ENCODE measurements at regions not wholly inside any gene's neighbourhood (a gene's known extent, or its start where the extent isn't known, plus 50 kb on each side); places are given as distances from the start of the nearest gene placed in this dataset.

- no peaks in the 10 kb centered on the region for H3K36me3 Mint-ChIP-seq (ENCODE audit: insufficient read depth)
- H3K27me3 Mint-ChIP-seq, result peaks cover 0 to 6% of the 10 kb centered on the region in 2 donors
- no peaks in the 10 kb centered on the region for H3K9me3 Mint-ChIP-seq
- H3K27ac Mint-ChIP-seq, result no peak overlapping the region
- no peak for DNase-seq
- H3K4me3 Mint-ChIP-seq, result no peak overlapping the region
- no peak for ATAC-seq (replicated peaks)
- peaks cover 0 to 1% of the 10 kb centered on the region in 2 donors for H3K4me1 Mint-ChIP-seq (ENCODE audit: low read depth in 2 of 2)
Measured at GRCh38 chr15:86010891-86011290, 68.8 kb upstream of the AGBL1 start.

DNA sequence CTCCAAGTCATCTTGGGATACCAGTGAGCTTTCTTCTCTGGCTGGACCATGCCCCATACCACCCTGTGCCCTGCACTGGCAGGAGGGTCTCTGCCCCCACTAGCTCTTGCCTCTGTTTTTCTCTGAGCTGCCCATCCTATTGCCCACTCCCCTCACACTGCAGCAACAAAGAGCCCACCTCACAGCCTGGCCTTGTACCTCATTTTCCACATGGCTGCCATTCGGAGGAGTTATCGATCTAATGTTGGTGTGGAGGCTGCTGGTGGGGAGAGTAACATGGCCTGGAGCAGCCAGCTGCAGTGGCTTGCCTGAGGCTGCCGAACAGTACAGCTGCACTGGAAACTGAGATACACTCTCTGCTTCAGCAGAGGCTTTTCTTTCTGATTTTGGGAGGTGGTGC lies 65.7 kb upstream of the AGBL1 start:
- no peak overlapping the region for H3K27ac Mint-ChIP-seq
- ATAC-seq (replicated peaks) (no peak), DNase-seq (no peak)
- H3K4me1 Mint-ChIP-seq (ENCODE audit: low read depth in 2 of 2), result peaks cover 0 to 1% of the 10 kb centered on the region in 2 donors
- H3K4me3 Mint-ChIP-seq, result no peak overlapping the region
- H3K9me3 Mint-ChIP-seq, result no peaks in the 10 kb centered on the region
- H3K27me3 Mint-ChIP-seq, result peaks cover 6 to 11% of the 10 kb centered on the region in 2 donors
- H3K36me3 Mint-ChIP-seq (ENCODE audit: insufficient read depth), result no peaks in the 10 kb centered on the region

- no peak overlapping the region for H3K27ac Mint-ChIP-seq
- H3K27me3 Mint-ChIP-seq, result peaks cover 18 to 26% of the 10 kb centered on the region in 2 donors
- no peak overlapping the region for H3K4me3 Mint-ChIP-seq
- DNase-seq, result no peak
- peaks cover 0 to 1% of the 10 kb centered on the region in 2 donors for H3K4me1 Mint-ChIP-seq (ENCODE audit: low read depth in 2 of 2)
- H3K9me3 Mint-ChIP-seq, result no peaks in the 10 kb centered on the region
- ATAC-seq (replicated peaks), result no peak
- H3K36me3 Mint-ChIP-seq (ENCODE audit: insufficient read depth), result no peaks in the 10 kb centered on the region
Measured at GRCh38 chr15:86016750-86017149, 62.9 kb upstream of the AGBL1 start.

DNA sequence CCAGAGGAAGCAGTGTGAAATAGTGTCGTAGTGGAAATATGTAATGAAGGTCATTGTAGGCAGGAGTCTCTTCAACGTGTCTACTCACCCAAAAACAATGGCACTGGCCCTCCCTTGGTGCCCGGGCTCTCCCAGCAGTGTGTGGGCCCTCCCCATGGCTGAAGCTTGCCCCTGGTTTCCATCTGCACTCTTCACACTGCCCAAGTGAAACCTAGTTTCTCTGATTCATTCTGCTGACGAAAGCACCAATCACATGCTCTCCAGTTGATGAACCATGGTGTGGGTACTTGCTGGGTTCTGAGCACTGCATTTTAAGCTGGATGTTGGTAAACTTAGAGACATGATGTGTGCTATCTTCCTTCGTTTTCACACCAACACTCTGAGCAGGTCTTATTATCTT lies 61.0 kb upstream of the AGBL1 start:
- ATAC-seq (replicated peaks) (no peak), DNase-seq (no peak)
- peaks cover 0 to 1% of the 10 kb centered on the region in 2 donors for H3K4me1 Mint-ChIP-seq (ENCODE audit: low read depth in 2 of 2)
- H3K27ac Mint-ChIP-seq, result no peak overlapping the region
- H3K4me3 Mint-ChIP-seq, result no peak overlapping the region
- no peaks in the 10 kb centered on the region for H3K36me3 Mint-ChIP-seq (ENCODE audit: insufficient read depth)
- peaks cover 30 to 39% of the 10 kb centered on the region in 2 donors for H3K27me3 Mint-ChIP-seq
- H3K9me3 Mint-ChIP-seq, result no peaks in the 10 kb centered on the region

- Mint-ChIP-seq H3K4me1 (ENCODE audit: low read depth in 2 of 2) (no peaks in the 10 kb centered on the region), H3K36me3 (ENCODE audit: insufficient read depth) (no peaks in the 10 kb centered on the region), H3K4me3 (no peak overlapping the region), H3K9me3 (no peaks in the 10 kb centered on the region), H3K27me3 (peaks cover 35 to 57% of the 10 kb centered on the region in 2 donors), H3K27ac (no peak overlapping the region)
- DNase-seq (no peak), ATAC-seq (replicated peaks) (no peak)
Measured at GRCh38 chr15:86021281-86022264, 58.1 kb upstream of the AGBL1 start.

GRCh38 chr15:86028961-86029360 lies 50.7 kb upstream of the AGBL1 start:
- H3K27ac Mint-ChIP-seq, result no peak overlapping the region
- H3K4me3 Mint-ChIP-seq, result no peak overlapping the region
- DNase-seq (no peak), ATAC-seq (replicated peaks) (no peak)
- H3K27me3 Mint-ChIP-seq, result peaks cover 5 to 15% of the 10 kb centered on the region in 2 donors
- no peaks in the 10 kb centered on the region for H3K4me1 Mint-ChIP-seq (ENCODE audit: low read depth in 2 of 2)
- no peaks in the 10 kb centered on the region for H3K9me3 Mint-ChIP-seq
- no peaks in the 10 kb centered on the region for H3K36me3 Mint-ChIP-seq (ENCODE audit: insufficient read depth)
